Ovary (tissue), 3 donors: ENCODE measurements at regions not wholly inside any gene's neighbourhood (a gene's known extent, or its start where the extent isn't known, plus 50 kb on each side); places are given as distances from the start of the nearest gene placed in this dataset.

ENCODE experiments used
- CTCF ChIP-seq, 3 donors: fragments of 450-650 bp in 2 of 3; fragments of 200-600 bp in 1 of 3; IDR thresholded peaks; one replicate each; pipeline versions ENCODE4 v1.5.1 to v1.8.0; 2016 to 2022; ENCODE audit warnings: antibody characterized with exemption in 3 of 3, mild to moderate bottlenecking in 1 of 3
- EP300 ChIP-seq: sonication (generic); formaldehyde crosslinking; IDR thresholded peaks from one replicate; pipeline ENCODE4 v1.6.1; 2017; ENCODE audit warnings: antibody characterized with exemption
- POLR2A ChIP-seq: fragments of 450-650 bp; IDR thresholded peaks from one replicate; pipeline ENCODE4 v1.6.1; 2017; ENCODE audit warnings: antibody characterized with exemption, mild to moderate bottlenecking, moderate library complexity
- donor health status: DM: no; HTN: no; CAD: no.

GRCh38 chr3:103516950-103517349, 1082.1 kb downstream of the ZPLD1 start:
- no peak for TF ChIP-seq CTCF (IDR thresholded peaks at IDR 0.05)
- TF ChIP-seq POLR2A: no peak
- no peak for TF ChIP-seq EP300
